ENCODE measurements at regions not wholly inside any gene's neighbourhood (a gene's known extent, or its start where the extent isn't known, plus 50 kb on each side); places are given as distances from the start of the nearest gene placed in this dataset.

DNA sequence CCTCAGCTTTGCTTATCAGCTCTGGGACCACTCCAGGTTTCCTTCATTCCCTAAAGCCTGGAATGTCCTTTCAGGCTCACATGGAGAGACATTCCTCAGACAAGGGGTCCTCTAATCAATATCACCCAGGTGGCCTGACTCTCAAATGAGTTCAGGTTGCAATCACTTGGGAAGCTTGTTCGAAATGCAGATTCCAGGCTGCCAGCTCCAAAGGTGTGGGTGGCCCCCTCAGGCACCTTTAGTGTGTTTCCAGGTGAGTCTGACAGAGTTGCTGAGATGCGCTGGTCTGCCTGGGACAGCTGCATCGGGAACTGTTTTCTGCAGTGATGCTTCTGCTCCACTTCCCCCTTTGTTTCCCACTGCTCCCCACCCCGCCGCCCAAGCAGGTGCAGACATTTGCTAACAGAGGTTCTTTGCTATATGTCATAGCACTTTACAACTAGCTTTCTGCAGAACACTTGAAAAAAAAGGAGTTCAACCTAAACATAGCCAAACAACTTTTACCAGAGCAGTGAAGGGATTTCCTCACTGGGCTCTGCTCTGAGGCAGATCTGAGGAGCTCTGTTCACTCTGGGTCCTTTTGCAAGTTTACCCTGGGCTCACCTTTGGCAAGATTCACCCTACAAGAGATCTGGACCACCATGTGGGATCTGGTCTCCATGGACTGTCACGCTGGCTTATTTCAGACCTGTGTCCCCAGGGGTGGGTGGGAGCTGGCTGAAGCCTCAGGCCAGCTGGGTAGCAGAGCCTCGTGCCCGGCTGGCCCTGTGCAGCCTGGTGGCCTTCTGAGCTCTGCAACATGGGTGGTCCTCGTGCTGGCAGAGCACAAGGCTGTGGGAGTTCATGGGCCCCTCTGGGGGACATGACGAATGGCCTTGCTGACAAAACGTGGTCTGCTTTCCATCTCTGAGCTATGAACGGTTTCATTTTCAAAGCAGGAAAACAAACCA is 539.6 kb downstream of the CCDC171 start:
- no peak overlapping the region for H3K27ac ChIP-seq (ENCODE audit: low read length)
- no CpG with 5 or more reads among the region's 12 CpGs for WGBS (ENCODE audit: insufficient coverage, low lambda C conversion rate)
- peak in 1 of 2 donors; percentile 20 for DNase-seq

DNA sequence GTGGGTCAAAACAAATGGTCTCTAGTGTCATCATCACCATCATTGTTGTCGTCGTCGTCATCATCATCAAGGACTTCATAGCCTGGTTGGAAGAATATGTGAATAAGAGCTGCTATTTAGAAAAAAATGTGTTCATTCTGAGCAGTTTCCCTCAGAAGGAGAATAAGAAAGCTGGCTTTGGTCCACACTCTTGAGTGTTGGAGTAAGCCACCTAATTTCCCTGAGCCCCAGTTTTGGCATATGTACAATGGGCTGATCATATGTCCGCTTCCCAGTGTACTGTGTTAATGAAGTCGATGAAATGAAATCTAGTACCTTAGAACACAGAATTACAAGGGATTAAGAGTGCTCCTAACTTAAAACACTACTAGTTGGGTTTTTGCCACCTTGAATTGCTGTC is 545.5 kb downstream of the CCDC171 start:
- WGBS (ENCODE audit: insufficient coverage, low lambda C conversion rate): 100% methylated on average over 1 of the region's 5 CpGs
- H3K27ac ChIP-seq (ENCODE audit: low read length): no peak overlapping the region
- no peaks in the 10 kb centered on the region for H3K4me1 ChIP-seq (ENCODE audit: control insufficient read depth, insufficient read depth, low read length)
- H3K4me3 ChIP-seq (ENCODE audit: low read length): no peak overlapping the region
- no peak for DNase-seq
- H3K36me3 ChIP-seq (ENCODE audit: control insufficient read depth, insufficient read depth, low read length): no peaks in the 10 kb centered on the region
- H3K27me3 ChIP-seq (ENCODE audit: control insufficient read depth, insufficient read depth, low read length): no peaks in the 10 kb centered on the region
- H3K9me3 ChIP-seq (ENCODE audit: control insufficient read depth, low read depth, low read length): no peaks in the 10 kb centered on the region

More for the DNA sequence above, 539.6 kb downstream of the CCDC171 start:
- no peaks in the 10 kb centered on the region for H3K27me3 ChIP-seq (ENCODE audit: control insufficient read depth, insufficient read depth, low read length)
- no peaks in the 10 kb centered on the region for H3K9me3 ChIP-seq (ENCODE audit: control insufficient read depth, low read depth, low read length)
- no peaks in the 10 kb centered on the region for H3K36me3 ChIP-seq (ENCODE audit: control insufficient read depth, insufficient read depth, low read length)
- H3K4me3 ChIP-seq (ENCODE audit: low read length): no peak overlapping the region
- H3K4me1 ChIP-seq (ENCODE audit: control insufficient read depth, insufficient read depth, low read length): peaks cover 8% of the 10 kb centered on the region

DNA sequence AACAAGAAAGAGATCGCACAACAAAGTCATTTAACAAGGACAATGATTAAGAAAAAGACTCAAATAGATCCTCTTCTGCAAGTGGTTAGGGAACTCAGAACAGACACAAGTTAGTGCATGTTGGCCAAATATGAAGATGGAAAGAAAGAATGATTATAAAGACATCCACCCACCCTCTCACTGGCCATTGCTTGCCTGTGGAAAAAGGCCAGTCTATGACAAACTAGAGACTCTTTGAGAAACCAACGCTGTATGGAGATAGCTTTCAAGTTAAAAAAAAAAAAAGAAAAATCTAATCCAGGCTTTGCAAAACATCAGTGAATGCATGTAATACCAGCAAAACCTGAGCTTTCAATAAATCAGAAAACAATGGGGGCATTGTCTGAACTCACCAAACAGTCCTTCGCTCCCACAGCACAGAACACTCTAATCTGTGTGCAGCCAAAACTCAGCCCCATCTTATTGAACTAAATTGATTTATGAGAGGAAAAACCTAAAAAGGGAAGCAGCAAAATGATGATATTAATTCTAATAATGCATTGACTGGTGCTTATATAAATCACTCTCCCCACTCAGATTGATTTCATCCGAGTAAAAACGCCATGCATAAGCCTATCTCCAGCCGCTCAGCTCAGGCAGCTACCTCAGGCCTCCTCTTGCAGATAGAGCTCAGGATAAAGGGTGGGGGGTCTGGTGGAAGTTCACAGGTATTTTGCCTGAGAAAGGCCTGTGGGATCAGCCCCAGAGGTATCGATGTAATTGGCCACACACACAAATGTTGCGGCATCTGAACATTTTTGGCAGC is 547.1 kb downstream of the CCDC171 start:
- DNase-seq: no peak
- no peaks in the 10 kb centered on the region for H3K36me3 ChIP-seq (ENCODE audit: control insufficient read depth, insufficient read depth, low read length)
- no peak overlapping the region for H3K4me3 ChIP-seq (ENCODE audit: low read length)
- no peak overlapping the region for H3K27ac ChIP-seq (ENCODE audit: low read length)
- H3K27me3 ChIP-seq (ENCODE audit: control insufficient read depth, insufficient read depth, low read length): no peaks in the 10 kb centered on the region
- H3K9me3 ChIP-seq (ENCODE audit: control insufficient read depth, low read depth, low read length): no peaks in the 10 kb centered on the region
- no peaks in the 10 kb centered on the region for H3K4me1 ChIP-seq (ENCODE audit: control insufficient read depth, insufficient read depth, low read length)
- WGBS (ENCODE audit: insufficient coverage, low lambda C conversion rate): 70% methylated on average over 5 of the region's 8 CpGs

DNA sequence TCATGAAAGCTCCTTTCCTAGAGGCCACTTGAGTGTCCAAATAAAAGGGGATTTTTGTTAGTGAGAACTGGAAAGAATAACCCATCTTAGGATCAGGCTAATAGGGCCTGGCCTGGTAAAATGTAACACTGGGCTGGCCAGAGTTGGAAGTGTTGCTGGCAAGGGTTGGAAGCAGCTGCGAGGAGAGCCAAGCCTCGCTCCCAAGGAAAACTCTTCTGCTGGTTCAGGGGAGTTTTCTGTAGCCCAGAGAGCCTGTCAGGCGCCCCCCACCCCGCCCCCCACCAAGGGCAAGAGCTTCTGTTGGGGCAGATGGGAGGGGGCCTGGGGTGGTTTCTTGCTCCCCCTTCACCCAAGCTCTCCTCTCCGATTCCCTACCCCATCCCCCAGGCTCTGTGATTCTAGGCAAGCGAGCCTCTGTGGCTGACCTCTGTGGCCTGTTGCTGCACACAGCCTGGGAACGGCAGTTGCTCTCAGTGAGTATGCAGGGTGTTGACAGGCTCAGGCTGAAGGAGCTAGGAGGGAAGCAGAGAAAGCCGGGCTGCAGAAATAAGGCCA is 547.8 kb downstream of the CCDC171 start:
- H3K4me1 ChIP-seq (ENCODE audit: control insufficient read depth, insufficient read depth, low read length): no peaks in the 10 kb centered on the region
- no peaks in the 10 kb centered on the region for H3K27me3 ChIP-seq (ENCODE audit: control insufficient read depth, insufficient read depth, low read length)
- no peak overlapping the region for H3K27ac ChIP-seq (ENCODE audit: low read length)
- H3K9me3 ChIP-seq (ENCODE audit: control insufficient read depth, low read depth, low read length): no peaks in the 10 kb centered on the region
- no peaks in the 10 kb centered on the region for H3K36me3 ChIP-seq (ENCODE audit: control insufficient read depth, insufficient read depth, low read length)
- WGBS (ENCODE audit: insufficient coverage, low lambda C conversion rate): no CpG with 5 or more reads among the region's 8 CpGs
- DNase-seq: no peak
- H3K4me3 ChIP-seq (ENCODE audit: low read length): no peak overlapping the region

DNA sequence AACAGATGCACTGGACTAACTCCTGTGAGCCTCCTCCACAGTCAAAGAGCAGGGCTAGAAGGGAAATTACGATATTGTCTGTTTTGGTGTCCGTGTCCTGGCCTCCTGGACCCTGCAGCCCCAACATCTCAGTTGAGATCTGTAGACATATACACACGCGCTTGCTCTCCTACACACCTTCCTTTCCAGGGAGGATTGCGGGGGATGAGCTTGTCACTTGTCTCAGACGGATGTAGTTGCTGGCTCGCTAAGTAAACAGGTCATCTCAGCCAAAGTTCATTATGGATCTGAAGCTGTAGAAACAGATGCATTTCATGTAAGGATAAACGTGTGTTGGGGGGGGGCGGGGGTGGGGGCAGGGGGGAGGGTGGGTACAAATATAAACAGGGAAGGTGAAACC is 549.3 kb downstream of the CCDC171 start:
- no CpG with 5 or more reads among the region's 9 CpGs for WGBS (ENCODE audit: insufficient coverage, low lambda C conversion rate)
- no peaks in the 10 kb centered on the region for H3K9me3 ChIP-seq (ENCODE audit: control insufficient read depth, low read depth, low read length)
- DNase-seq: no peak
- H3K27ac ChIP-seq (ENCODE audit: low read length): no peak overlapping the region
- H3K4me3 ChIP-seq (ENCODE audit: low read length): no peak overlapping the region
- H3K36me3 ChIP-seq (ENCODE audit: control insufficient read depth, insufficient read depth, low read length): no peaks in the 10 kb centered on the region
- no peaks in the 10 kb centered on the region for H3K27me3 ChIP-seq (ENCODE audit: control insufficient read depth, insufficient read depth, low read length)
- H3K4me1 ChIP-seq (ENCODE audit: control insufficient read depth, insufficient read depth, low read length): no peaks in the 10 kb centered on the region

DNA sequence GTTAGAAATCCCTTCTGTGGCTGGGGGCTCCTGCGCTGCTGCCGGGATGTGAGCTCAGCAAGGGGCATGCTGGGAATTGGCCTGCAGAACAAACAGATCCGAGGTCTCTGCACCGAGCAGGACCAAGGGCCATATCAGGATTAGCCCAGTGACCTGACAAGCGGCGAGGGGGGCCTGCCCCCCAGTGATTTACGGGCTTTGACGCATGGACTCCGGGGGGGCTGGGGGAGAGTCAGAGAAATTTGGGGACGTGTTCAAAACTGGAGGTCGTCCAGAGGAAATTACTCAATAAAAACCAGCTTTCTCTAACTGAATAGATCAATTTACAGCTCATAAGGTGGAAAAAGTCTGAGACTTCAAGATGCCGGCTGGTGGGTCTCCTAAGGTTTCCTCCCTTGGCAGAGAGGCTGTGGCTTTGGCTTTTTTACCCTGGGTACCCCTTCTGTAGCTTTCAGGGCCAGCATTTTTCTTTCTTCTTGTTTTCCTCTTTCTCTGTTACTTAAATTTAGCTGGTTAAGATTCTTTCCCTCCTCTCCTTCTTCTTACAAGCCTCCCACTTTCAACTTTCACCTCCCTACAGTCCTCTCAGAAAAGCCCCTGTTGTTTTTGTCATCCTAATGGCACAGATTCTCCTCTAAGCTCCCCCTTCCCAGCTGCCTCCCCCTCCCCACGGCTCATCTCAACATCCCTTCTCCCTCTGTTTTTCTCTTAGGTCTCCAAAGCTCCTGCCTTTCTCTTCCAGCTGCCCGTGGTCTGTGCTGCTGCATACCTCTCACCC is 551.0 kb downstream of the CCDC171 start:
- 68% methylated on average over 2 of the region's 14 CpGs for WGBS (ENCODE audit: insufficient coverage, low lambda C conversion rate)
- no peak for DNase-seq
- no peaks in the 10 kb centered on the region for H3K4me1 ChIP-seq (ENCODE audit: control insufficient read depth, insufficient read depth, low read length)
- no peaks in the 10 kb centered on the region for H3K36me3 ChIP-seq (ENCODE audit: control insufficient read depth, insufficient read depth, low read length)
- H3K27me3 ChIP-seq (ENCODE audit: control insufficient read depth, insufficient read depth, low read length): no peaks in the 10 kb centered on the region
- H3K4me3 ChIP-seq (ENCODE audit: low read length): no peak overlapping the region
- no peaks in the 10 kb centered on the region for H3K9me3 ChIP-seq (ENCODE audit: control insufficient read depth, low read depth, low read length)
- H3K27ac ChIP-seq (ENCODE audit: low read length): no peak overlapping the region

DNA sequence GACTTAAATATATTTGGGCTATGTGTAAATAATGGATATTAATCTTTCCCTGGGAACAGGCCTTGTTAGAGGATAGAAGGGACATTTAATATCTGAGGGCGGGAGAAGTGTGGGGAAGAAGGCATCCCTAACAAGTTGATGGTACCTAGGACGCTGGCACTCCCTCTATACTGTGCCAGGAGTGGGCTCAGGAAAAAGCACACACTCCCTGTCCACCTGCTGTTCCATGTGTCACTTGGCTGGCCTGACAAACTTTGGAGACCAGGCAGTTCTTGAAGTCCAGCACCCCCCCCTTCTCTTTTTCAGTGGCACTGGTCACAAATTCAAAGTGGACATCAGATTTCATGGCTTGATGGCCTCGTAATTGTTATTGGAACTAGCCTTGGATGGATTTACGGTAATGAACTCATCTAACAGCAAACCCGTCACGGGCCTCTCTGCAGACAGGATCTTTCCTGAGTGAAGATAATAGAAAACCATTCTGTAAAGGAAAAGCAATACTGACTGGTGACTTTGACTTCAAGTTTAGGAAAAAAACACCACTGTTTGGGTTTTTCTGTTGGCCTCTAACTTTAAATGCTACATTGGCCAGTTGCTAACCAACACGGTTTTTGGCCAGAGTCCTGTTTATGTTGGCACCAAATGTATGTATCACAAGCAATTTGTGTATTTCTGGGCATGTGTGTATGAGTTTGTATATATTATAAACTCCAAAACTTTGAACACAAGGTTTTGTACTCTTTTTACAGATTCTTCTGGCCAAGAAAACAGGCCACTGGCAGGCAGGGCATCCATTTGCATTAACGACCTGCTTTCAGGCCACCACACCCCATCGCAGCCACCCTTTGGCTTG is 552.6 kb downstream of the CCDC171 start:
- H3K4me3 ChIP-seq (ENCODE audit: low read length): no peak overlapping the region
- WGBS (ENCODE audit: insufficient coverage, low lambda C conversion rate): 94% methylated on average over 3 of the region's 9 CpGs
- DNase-seq: no peak
- H3K9me3 ChIP-seq (ENCODE audit: control insufficient read depth, low read depth, low read length): no peaks in the 10 kb centered on the region
- no peak overlapping the region for H3K27ac ChIP-seq (ENCODE audit: low read length)
- no peaks in the 10 kb centered on the region for H3K36me3 ChIP-seq (ENCODE audit: control insufficient read depth, insufficient read depth, low read length)
- no peaks in the 10 kb centered on the region for H3K27me3 ChIP-seq (ENCODE audit: control insufficient read depth, insufficient read depth, low read length)
- H3K4me1 ChIP-seq (ENCODE audit: control insufficient read depth, insufficient read depth, low read length): no peaks in the 10 kb centered on the region

DNA sequence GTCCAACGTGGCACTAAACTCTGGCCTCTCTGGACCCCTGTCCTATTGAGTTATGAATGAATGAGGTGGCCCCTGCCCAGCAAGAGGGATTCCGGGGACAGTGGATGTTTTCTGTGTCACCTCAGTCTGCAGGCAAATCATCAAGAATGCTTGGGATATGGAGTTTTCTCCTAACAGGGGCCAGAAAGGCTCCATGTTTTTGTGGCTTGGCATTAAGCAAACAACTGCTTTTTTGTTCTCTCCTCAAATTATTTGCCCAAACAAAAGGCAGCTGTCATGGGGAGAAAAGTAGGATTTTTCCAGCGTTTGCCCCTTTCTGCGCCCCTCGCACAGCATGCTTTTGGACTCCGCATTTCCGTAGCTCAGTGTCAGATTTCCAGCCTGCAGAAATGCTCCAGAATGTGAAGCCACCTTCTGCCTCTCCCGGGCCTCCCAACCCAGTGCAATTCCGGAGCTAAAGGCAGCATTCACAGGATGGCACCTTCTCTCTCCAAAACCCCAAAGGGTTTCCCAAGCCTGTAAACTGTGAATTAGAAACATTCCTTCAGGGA is 553.3 kb downstream of the CCDC171 start:
- no peaks in the 10 kb centered on the region for H3K4me1 ChIP-seq (ENCODE audit: control insufficient read depth, insufficient read depth, low read length)
- WGBS (ENCODE audit: insufficient coverage, low lambda C conversion rate): 40% methylated on average over 1 of the region's 9 CpGs
- no peaks in the 10 kb centered on the region for H3K36me3 ChIP-seq (ENCODE audit: control insufficient read depth, insufficient read depth, low read length)
- no peak for DNase-seq
- H3K4me3 ChIP-seq (ENCODE audit: low read length): no peak overlapping the region
- H3K27me3 ChIP-seq (ENCODE audit: control insufficient read depth, insufficient read depth, low read length): no peaks in the 10 kb centered on the region
- no peak overlapping the region for H3K27ac ChIP-seq (ENCODE audit: low read length)
- H3K9me3 ChIP-seq (ENCODE audit: control insufficient read depth, low read depth, low read length): no peaks in the 10 kb centered on the region

DNA sequence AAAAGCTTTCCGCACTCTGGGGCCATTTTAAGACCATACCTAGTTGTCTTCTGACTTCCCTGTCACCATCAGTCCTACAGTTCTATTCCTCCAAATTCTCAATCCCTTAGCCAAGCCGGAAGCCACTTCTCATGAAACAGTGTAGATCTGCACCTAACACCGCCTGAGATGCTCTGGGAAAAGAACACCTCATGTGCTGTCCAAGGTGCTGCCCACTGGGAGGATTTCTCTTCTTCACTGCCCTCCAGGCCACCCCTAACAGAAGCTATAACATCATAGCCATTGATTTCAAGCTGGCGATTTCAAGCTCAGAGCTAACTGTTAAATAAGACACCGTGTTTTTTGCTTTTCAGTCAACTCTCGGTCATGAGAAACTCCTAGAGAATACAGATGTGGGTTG is 559.3 kb downstream of the CCDC171 start:
- H3K9me3 ChIP-seq (ENCODE audit: control insufficient read depth, low read depth, low read length): no peaks in the 10 kb centered on the region
- H3K27me3 ChIP-seq (ENCODE audit: control insufficient read depth, insufficient read depth, low read length): no peaks in the 10 kb centered on the region
- H3K4me1 ChIP-seq (ENCODE audit: control insufficient read depth, insufficient read depth, low read length): no peaks in the 10 kb centered on the region
- no peaks in the 10 kb centered on the region for H3K36me3 ChIP-seq (ENCODE audit: control insufficient read depth, insufficient read depth, low read length)
- no CpG with 5 or more reads among the region's 6 CpGs for WGBS (ENCODE audit: insufficient coverage, low lambda C conversion rate)
- no peak for DNase-seq
- no peak overlapping the region for H3K27ac ChIP-seq (ENCODE audit: low read length)
- no peak overlapping the region for H3K4me3 ChIP-seq (ENCODE audit: low read length)
